ENCODE measurements at regions not wholly inside any gene's neighbourhood (a gene's known extent, or its start where the extent isn't known, plus 50 kb on each side); places are given as distances from the start of the nearest gene placed in this dataset.

GRCh38 chr13:53747825-53748224 is 719.2 kb downstream of the OLFM4 start:
- H3K79me2 ChIP-seq (ENCODE audit: control insufficient read depth, insufficient read depth, low read length), result no peaks in the 10 kb centered on the region
- H2AFZ ChIP-seq (ENCODE audit: low read depth, low read length), result no peak overlapping the region
- TF ChIP-seq EZH2 (IDR thresholded peaks at IDR 0.05; ENCODE audit: borderline replicate concordance, low read depth, low read length, severe bottlenecking) (no peak), GATA2 (IDR thresholded peaks at IDR 0.05; ENCODE audit: insufficient read depth, insufficient read length, low read depth, low read length) (no peak), FOS (IDR thresholded peaks at IDR 0.05; ENCODE audit: borderline replicate concordance, insufficient read depth, low read length) (no peak), POLR2AphosphoS5 (IDR thresholded peaks at IDR 0.05; ENCODE audit: insufficient read depth, low read depth, low read length) (no peak), JUN (IDR thresholded peaks at IDR 0.05; ENCODE audit: borderline replicate concordance, insufficient read depth, insufficient read length, low read depth) (no peak), CTCF (IDR thresholded peaks at IDR 0.05; ENCODE audit: extremely low read depth in 1 of 2, insufficient read depth in 1 of 2, low read depth in 1 of 2, low read length in 2 of 2) (no peak), MYC (IDR thresholded peaks at IDR 0.05; ENCODE audit: low read depth, low read length) (no peak), POLR2A (IDR thresholded peaks at IDR 0.05; ENCODE audit: low read depth, low read length) (no peak)
- TF ChIP-seq, protein P1, sequence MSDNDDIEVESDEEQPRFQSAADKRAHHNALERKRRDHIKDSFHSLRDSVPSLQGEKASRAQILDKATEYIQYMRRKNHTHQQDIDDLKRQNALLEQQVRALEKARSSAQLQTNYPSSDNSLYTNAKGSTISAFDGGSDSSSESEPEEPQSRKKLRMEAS (IDR thresholded peaks at IDR 0.05; ENCODE audit: insufficient read depth, insufficient read length), result no peak
- no peaks in the 10 kb centered on the region for H3K27me3 ChIP-seq (ENCODE audit: control insufficient read depth in 2 of 2, insufficient read depth in 2 of 2, low read length in 2 of 2)
- H3K9me3 ChIP-seq (replicated peaks; ENCODE audit: control insufficient read depth, insufficient read depth, low read length), result peaks cover 5% of the 10 kb centered on the region
- no peak overlapping the region for H3K4me3 ChIP-seq (replicated peaks in 1 of 3; ENCODE audit: insufficient read depth in 1 of 3, low read depth in 1 of 3, low read length in 3 of 3)
- CTCF ChIA-PET, result no interaction called here
- FAIRE-seq (no peak), DNase-seq (ENCODE audit: low read depth, low spot score) (no peak)
- no peak overlapping the region for H3K27ac ChIP-seq (ENCODE audit: insufficient read depth, low read depth, low read length)
- dilution Hi-C loops (cut with MboI; ENCODE audit: extremely low pct_ligation_motif_present, low sequenced_read_pairs) (no loop called here), intact Hi-C loops (cut with micrococcal nuclease) (no loop called here)
- no peaks in the 10 kb centered on the region for H3K9me1 ChIP-seq (replicated peaks; ENCODE audit: control insufficient read depth, extremely low read depth, insufficient read depth, low read length)
- no peaks in the 10 kb centered on the region for H4K20me1 ChIP-seq (replicated peaks; ENCODE audit: control insufficient read depth, extremely low read depth, insufficient read depth, low read length)
- no TSS peak for BruUV-seq (replicated peaks)
- POLR2A ChIA-PET, result no interaction called here
- H3K4me2 ChIP-seq (ENCODE audit: insufficient read depth, low read length), result no peak overlapping the region
- H3K9ac ChIP-seq (replicated peaks; ENCODE audit: extremely low read depth, insufficient read depth, low read length), result no peak overlapping the region
- H3K36me3 ChIP-seq (ENCODE audit: control insufficient read depth in 2 of 2, extremely low read depth in 1 of 2, insufficient read depth in 2 of 2, low read length in 2 of 2), result no peaks in the 10 kb centered on the region
- H3K4me1 ChIP-seq (ENCODE audit: control insufficient read depth, extremely low read depth, insufficient read depth, low read length), result no peaks in the 10 kb centered on the region
